Tibial artery (tissue), 4 donors: ENCODE measurements at regions not wholly inside any gene's neighbourhood (a gene's known extent, or its start where the extent isn't known, plus 50 kb on each side); places are given as distances from the start of the nearest gene placed in this dataset.
"Not testable (repeated sequence)": the region's sequence is repeated elsewhere in the genome, so short reads cannot be mapped to it uniquely, and the experiment has no call there.

Source experiments
- DNase-seq, 2 donors: peaks; one replicate each; pipeline ENCODE4 v3.0.0-alpha.2; 2019
- H3K27ac ChIP-seq, 2 donors: fragments of 200-600 bp; sonication (generic) in 1 of 2; 1 replicate in 1 of 2; 2 replicates in 1 of 2; pipeline ENCODE4 v1.5.1; 2018 to 2019; ENCODE audit warnings: mild to moderate bottlenecking in 1 of 2
- H3K27me3 ChIP-seq, 2 donors: fragments of 200-600 bp; sonication (generic) in 1 of 2; one replicate each; pipeline versions ENCODE4 v1.5.1 to v1.6.0; 2016 to 2019
- H3K36me3 ChIP-seq, 3 donors: fragments of 200-600 bp; sonication (generic) in 2 of 3; one replicate each; pipeline ENCODE4 v1.5.1; 2016 to 2019; ENCODE audit warnings: mild to moderate bottlenecking in 2 of 3
- H3K4me1 ChIP-seq, 4 donors: fragments of 200-600 bp; sonication (generic) in 2 of 4; 1 replicate in 3 of 4; 2 replicates in 1 of 4; pipeline ENCODE4 v1.5.1; 2016 to 2019
- H3K4me3 ChIP-seq, 2 donors: fragments of 200-600 bp; sonication (generic) in 1 of 2; 1 replicate in 1 of 2; 2 replicates in 1 of 2; pipeline ENCODE4 v1.5.1; 2018 to 2019; ENCODE audit warnings: mild to moderate bottlenecking in 2 of 2
- H3K9me3 ChIP-seq, 3 donors: fragments of 200-600 bp; sonication (generic) in 1 of 3; one replicate each; pipeline ENCODE4 v1.5.1; 2016 to 2019
- intact Hi-C: fragments of 100-400 bp; cut with DNase I; formaldehyde crosslinking; loops from one replicate; pipeline ENCODE4 v1.15.0; 2023; ENCODE audit warnings: low total_unique reads
- TF ChIP-seq, protein P1 (sequence below), 2 experiments: fragments of 200-600 bp in 1 of 2; fragments of 450-650 bp in 1 of 2; IDR thresholded peaks; one replicate each; pipeline ENCODE4 v1.5.1; 2017 to 2019; ENCODE audit warnings: antibody characterized with exemption in 2 of 2, mild to moderate bottlenecking in 1 of 2, moderate library complexity in 1 of 2

DNA sequence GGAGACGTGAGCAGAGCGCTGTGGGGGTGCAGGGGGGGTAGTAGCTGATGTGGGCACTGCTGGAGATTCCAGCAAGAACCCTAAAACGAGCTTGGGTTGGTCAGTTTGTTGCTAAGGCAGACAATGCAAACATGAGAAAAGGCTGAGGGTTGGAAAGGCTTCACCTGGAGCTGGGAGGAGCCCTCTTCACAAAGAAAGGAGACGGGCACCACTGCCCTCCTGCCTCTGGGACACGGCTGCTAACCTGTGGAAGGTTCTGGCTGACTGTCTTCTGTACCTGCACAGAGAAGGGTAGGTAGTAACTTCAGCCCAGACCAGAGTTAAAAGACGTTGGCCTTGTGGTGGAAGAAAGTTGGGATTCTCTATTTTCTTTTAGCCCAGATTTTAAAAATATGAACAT lies 108.7 kb downstream of the SUCLA2 start:
- H3K27me3 ChIP-seq = no peaks in the 10 kb centered on the region
- H3K4me1 ChIP-seq = no peaks in the 10 kb centered on the region
- no peak overlapping the region for H3K27ac ChIP-seq
- no peak overlapping the region for H3K4me3 ChIP-seq
- H3K36me3 ChIP-seq = no peaks in the 10 kb centered on the region
- TF ChIP-seq, protein P1, sequence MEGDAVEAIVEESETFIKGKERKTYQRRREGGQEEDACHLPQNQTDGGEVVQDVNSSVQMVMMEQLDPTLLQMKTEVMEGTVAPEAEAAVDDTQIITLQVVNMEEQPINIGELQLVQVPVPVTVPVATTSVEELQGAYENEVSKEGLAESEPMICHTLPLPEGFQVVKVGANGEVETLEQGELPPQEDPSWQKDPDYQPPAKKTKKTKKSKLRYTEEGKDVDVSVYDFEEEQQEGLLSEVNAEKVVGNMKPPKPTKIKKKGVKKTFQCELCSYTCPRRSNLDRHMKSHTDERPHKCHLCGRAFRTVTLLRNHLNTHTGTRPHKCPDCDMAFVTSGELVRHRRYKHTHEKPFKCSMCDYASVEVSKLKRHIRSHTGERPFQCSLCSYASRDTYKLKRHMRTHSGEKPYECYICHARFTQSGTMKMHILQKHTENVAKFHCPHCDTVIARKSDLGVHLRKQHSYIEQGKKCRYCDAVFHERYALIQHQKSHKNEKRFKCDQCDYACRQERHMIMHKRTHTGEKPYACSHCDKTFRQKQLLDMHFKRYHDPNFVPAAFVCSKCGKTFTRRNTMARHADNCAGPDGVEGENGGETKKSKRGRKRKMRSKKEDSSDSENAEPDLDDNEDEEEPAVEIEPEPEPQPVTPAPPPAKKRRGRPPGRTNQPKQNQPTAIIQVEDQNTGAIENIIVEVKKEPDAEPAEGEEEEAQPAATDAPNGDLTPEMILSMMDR (IDR thresholded peaks at IDR 0.05) = no peak
- no peaks in the 10 kb centered on the region for H3K9me3 ChIP-seq
- DNase-seq = no peak
- intact Hi-C loops = no loop called here

DNA sequence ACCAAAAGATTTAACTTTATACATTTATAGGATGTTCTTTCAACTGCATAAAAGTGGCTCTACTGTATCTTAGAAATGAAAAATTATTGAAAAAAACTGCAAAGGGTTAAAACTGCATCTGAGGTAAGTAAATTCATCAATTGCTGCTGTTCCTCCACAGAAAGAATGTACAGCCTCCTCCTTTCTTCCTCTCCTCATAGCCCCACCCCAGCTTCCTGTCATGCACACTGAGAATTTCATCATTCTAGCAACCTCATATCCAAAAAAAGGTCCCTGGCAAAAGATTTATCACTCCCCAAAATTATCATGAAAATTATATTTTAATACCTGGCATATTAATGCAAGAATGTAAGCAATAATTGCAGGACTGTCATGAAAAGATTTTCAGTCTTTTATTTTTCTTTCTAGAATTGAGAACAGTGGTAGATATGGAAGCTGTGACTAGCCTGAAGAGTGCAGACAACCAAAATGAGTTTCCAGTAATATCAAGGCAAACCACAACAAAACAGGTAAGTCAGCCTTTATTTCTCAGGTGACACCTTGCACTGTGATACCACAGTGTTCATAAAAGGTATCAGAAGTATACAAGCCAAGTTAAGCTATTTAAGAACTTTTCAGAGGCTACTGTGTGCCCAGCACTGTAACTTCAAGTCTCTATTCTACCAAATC lies 110.8 kb downstream of the SUCLA2 start:
- intact Hi-C loops = no loop called here
- H3K4me1 ChIP-seq = no peaks in the 10 kb centered on the region
- no peak overlapping the region for H3K4me3 ChIP-seq
- H3K27me3 ChIP-seq = no peaks in the 10 kb centered on the region
- H3K36me3 ChIP-seq = no peaks in the 10 kb centered on the region
- H3K9me3 ChIP-seq = no peaks in the 10 kb centered on the region
- TF ChIP-seq, protein P1 (IDR thresholded peaks at IDR 0.05) = no peak
- DNase-seq = no peak
- H3K27ac ChIP-seq = no peak overlapping the region

DNA sequence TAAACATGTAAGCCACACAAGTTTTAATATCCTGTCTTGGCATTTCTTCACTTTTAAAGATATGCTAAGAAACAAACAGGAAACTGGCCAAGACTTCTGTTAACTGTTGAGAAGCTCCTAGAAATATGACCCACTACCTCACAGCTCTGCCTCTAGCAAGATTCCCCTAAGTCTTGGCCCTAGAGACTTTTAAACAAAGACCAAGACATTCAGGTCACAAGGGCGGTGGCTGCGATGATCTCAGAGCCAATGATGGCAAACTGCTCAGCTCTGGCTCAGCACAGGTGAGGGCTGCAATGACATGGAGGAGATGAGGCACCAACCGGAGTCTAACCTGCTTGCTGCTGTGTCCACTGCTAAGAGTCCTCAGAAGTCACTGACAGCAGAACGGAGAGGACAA lies 114.8 kb downstream of the SUCLA2 start:
- DNase-seq = no peak
- intact Hi-C loops = no loop called here
- Histone ChIP-seq H3K36me3 (no peaks in the 10 kb centered on the region), H3K27ac (no peak overlapping the region), H3K9me3 (no peaks in the 10 kb centered on the region), H3K4me1 (no peaks in the 10 kb centered on the region), H3K4me3 (no peak overlapping the region), H3K27me3 (no peaks in the 10 kb centered on the region)
- TF ChIP-seq, protein P1 (IDR thresholded peaks at IDR 0.05) = no peak

DNA sequence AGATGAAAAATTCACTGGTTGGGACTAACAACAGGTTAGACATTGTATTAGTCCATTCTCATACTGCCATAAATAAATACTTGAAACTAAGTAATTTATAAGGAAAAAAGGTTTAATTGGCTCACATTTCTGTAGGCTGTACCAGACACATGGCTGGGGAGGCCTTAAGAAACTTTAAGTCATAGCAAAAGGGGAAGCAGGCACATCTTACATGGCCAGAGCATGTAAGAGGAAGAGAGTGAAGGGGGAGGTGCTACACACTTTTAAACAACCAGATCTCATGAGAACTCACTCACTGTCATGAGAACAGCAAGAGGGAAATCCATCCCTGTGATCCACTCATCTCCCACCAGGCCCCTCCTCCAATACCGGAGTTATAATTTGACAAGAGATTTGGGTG lies 125.9 kb downstream of the SUCLA2 start:
- DNase-seq = no peak
- H3K9me3 ChIP-seq = peaks cover 0 to 16% (median 9%) of the 10 kb centered on the region in 3 donors
- H3K4me1 ChIP-seq = no peaks in the 10 kb centered on the region
- TF ChIP-seq, protein P1 (IDR thresholded peaks at IDR 0.05) = no peak
- no peak overlapping the region for H3K4me3 ChIP-seq
- intact Hi-C loops = no loop called here
- no peaks in the 10 kb centered on the region for H3K27me3 ChIP-seq
- H3K36me3 ChIP-seq = no peaks in the 10 kb centered on the region
- no peak overlapping the region for H3K27ac ChIP-seq

DNA sequence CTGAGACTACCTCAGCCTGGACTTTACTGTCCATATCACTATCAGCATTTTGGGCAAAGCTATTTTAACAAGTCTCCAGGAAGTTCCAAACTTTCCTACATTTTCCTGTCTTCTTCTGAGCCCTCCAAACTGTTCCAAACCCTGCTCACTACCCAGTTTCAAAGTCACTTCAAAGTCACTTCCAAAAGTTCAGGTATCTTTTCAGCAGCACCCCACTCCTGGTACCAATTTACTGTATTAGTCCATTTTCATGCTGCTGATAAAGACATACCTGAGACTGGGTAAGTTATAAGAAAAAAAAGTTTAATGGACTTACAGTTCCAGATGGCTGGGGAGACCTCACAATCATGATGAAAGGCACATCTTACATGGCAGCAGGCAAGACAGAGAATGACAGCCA lies 127.1 kb downstream of the SUCLA2 start:
- H3K4me3 ChIP-seq, DNase-seq, intact Hi-C loops, H3K36me3 ChIP-seq, H3K27me3 ChIP-seq, H3K27ac ChIP-seq, H3K4me1 ChIP-seq: not testable (repeated sequence)
- peaks cover 0 to 16% (median 9%) of the 10 kb centered on the region in 3 donors for H3K9me3 ChIP-seq

DNA sequence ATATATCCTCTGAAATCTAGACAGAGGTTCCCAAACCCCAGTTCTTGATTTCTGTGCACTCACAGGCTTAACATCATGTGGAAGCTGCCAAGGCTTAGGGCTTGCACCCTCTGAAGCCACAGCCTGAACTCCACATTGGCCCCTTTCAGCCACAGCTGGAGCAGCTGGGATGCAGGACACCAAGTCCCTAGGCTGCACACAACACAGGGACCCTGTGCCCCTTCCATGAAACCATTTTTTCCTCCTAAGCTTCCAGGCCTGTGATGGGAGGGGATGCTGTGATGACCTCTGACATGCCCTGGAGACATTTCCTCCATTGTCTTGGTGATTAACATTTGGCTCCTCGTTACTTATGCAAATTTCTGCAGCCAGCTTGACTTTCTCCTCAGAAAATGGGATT lies 127.8 kb downstream of the SUCLA2 start:
- H3K27ac ChIP-seq, H3K4me3 ChIP-seq, DNase-seq, intact Hi-C loops, H3K4me1 ChIP-seq, H3K36me3 ChIP-seq, H3K27me3 ChIP-seq: not testable (repeated sequence)
- peaks cover 0 to 16% (median 9%) of the 10 kb centered on the region in 3 donors for H3K9me3 ChIP-seq

DNA sequence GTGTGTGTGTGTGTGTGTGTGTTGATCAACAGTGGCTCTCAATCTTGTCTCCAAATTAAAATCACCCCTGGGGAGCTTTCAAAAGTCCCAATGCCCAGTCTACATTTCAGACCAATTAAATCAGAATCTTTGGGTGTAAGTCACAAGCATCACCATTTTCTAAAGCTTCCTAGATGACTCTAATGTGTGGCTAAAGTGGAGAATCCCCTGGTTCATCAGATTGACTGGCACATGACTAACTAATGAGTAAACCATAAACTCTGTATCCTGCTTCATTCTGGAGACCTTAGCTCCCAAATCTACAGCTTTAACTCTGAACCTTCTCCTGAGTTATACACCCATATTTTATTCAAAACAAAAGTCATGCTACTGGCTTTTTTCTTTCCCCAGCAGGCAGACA lies 131.3 kb downstream of the SUCLA2 start:
- no peak overlapping the region for H3K27ac ChIP-seq
- no peaks in the 10 kb centered on the region for H3K4me1 ChIP-seq
- H3K36me3 ChIP-seq = no peaks in the 10 kb centered on the region
- H3K27me3 ChIP-seq = no peaks in the 10 kb centered on the region
- TF ChIP-seq, protein P1 (IDR thresholded peaks at IDR 0.05) = no peak
- no peak overlapping the region for H3K4me3 ChIP-seq
- intact Hi-C loops = no loop called here
- peaks cover 0 to 16% (median 9%) of the 10 kb centered on the region in 3 donors for H3K9me3 ChIP-seq
- DNase-seq = no peak
